Esophagus squamous epithelium (tissue), 4 donors: ENCODE measurements at regions not wholly inside any gene's neighbourhood (a gene's known extent, or its start where the extent isn't known, plus 50 kb on each side); places are given as distances from the start of the nearest gene placed in this dataset.

ENCODE experiments used
- POLR2A ChIP-seq, 4 donors: fragments of 450-650 bp; IDR thresholded peaks; one replicate each; pipeline ENCODE4 v1.6.1; 2017; ENCODE audit warnings: antibody characterized with exemption in 4 of 4, mild to moderate bottlenecking in 4 of 4, moderate library complexity in 3 of 4
- TF ChIP-seq, protein P1 (sequence below), 6 experiments: fragments of 450-650 bp in 4 of 6; fragments of 200-600 bp in 2 of 6; sonication (generic) in 2 of 6; IDR thresholded peaks; one replicate each; pipeline ENCODE4 v1.5.1; 2016 to 2019; ENCODE audit warnings: antibody characterized with exemption in 6 of 6, mild to moderate bottlenecking in 4 of 6, moderate library complexity in 4 of 6

- TF ChIP-seq, protein P1, sequence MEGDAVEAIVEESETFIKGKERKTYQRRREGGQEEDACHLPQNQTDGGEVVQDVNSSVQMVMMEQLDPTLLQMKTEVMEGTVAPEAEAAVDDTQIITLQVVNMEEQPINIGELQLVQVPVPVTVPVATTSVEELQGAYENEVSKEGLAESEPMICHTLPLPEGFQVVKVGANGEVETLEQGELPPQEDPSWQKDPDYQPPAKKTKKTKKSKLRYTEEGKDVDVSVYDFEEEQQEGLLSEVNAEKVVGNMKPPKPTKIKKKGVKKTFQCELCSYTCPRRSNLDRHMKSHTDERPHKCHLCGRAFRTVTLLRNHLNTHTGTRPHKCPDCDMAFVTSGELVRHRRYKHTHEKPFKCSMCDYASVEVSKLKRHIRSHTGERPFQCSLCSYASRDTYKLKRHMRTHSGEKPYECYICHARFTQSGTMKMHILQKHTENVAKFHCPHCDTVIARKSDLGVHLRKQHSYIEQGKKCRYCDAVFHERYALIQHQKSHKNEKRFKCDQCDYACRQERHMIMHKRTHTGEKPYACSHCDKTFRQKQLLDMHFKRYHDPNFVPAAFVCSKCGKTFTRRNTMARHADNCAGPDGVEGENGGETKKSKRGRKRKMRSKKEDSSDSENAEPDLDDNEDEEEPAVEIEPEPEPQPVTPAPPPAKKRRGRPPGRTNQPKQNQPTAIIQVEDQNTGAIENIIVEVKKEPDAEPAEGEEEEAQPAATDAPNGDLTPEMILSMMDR (IDR thresholded peaks at IDR 0.05) = no peak
- TF ChIP-seq POLR2A (IDR thresholded peaks at IDR 0.05) = no peak
Observed at GRCh38 chr4:44038811-44039210, 409.8 kb downstream of the KCTD8 start.
